ENCODE measurements at regions not wholly inside any gene's neighbourhood (a gene's known extent, or its start where the extent isn't known, plus 50 kb on each side); places are given as distances from the start of the nearest gene placed in this dataset.

GRCh38 chr10:109464949-109465348, 458.4 kb downstream of the XPNPEP1 start:
- TF ChIP-seq BCL3 (IDR thresholded peaks at IDR 0.05) (no peak), ZSCAN20 (CRISPR knock-in tag; IDR thresholded peaks at IDR 0.05) (no peak), TP53 (CRISPR knock-in tag; IDR thresholded peaks at IDR 0.05) (no peak), RAD21 (conservative IDR thresholded peaks at IDR 0.05 in 1 of 2, IDR thresholded peaks at IDR 0.05 in 1 of 2) (no peak), MYC (IDR thresholded peaks at IDR 0.05; ENCODE audit: borderline replicate concordance, low read length) (no peak)
- TF ChIP-seq, protein P1, sequence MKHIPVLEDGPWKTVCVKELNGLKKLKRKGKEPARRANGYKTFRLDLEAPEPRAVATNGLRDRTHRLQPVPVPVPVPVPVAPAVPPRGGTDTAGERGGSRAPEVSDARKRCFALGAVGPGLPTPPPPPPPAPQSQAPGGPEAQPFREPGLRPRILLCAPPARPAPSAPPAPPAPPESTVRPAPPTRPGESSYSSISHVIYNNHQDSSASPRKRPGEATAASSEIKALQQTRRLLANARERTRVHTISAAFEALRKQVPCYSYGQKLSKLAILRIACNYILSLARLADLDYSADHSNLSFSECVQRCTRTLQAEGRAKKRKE (CRISPR knock-in tag; IDR thresholded peaks at IDR 0.05; ENCODE audit: low read depth) = no peak
- H3K9me3 ChIP-seq = no peaks in the 10 kb centered on the region
- FAIRE-seq (no peak), ATAC-seq (no peak), DNase-seq (ENCODE audit: low read depth in 1 of 2, low spot score in 1 of 2) (no peak)
- 0% methylated on average over 3 of the region's 3 CpGs for WGBS (ENCODE audit: missing lambda C conversion rate)
- ChIA-PET CTCF (no interaction called here), POLR2A (no interaction called here)
- no peak overlapping the region for H3K4me2 ChIP-seq
- no peak overlapping the region for H3K27ac ChIP-seq
- H3K4me3 ChIP-seq = no peak overlapping the region
- no peaks in the 10 kb centered on the region for H3K4me1 ChIP-seq

DNA sequence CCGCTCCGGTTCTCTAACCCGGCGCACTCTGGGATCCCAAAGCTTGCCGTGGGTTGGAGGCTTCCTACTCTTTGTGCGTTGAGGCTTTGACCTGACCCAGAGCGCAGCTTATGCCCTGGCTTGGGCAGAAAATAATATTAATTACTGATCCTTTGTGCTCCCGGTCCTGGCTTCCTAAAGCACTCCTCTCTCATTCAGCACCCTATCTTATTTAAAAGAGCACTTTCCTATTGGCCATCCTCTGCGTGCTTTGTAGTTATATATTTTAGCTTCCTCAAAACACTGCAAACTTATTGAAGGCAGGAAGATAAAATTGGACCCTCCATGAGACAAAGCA, 466.0 kb downstream of the XPNPEP1 start:
- ChIA-PET CTCF (interaction anchor here (1.6 kb wide), 1 partner anchor 21 kb away, joined by 4 read pairs; no protein-coding TSS in a partner anchor), POLR2A (no interaction called here)
- no peak overlapping the region for H3K27ac ChIP-seq
- H3K4me2 ChIP-seq = no peak overlapping the region
- 48% methylated on average over 9 of the region's 9 CpGs for WGBS (ENCODE audit: missing lambda C conversion rate)
- FAIRE-seq (no peak), DNase-seq (ENCODE audit: low read depth in 1 of 2, low spot score in 1 of 2) (no peak), ATAC-seq (no peak)
- TF ChIP-seq ZNF302 (CRISPR knock-in tag; IDR thresholded peaks at IDR 0.05) (no peak), HMGXB4 (CRISPR knock-in tag; IDR thresholded peaks at IDR 0.05; ENCODE audit: borderline replicate concordance) (no peak), KDM1A (IDR thresholded peaks at IDR 0.05; ENCODE audit: low read depth) (no peak), FOSL2 (IDR thresholded peaks at IDR 0.05) (no peak), FOSL2 (CRISPR knock-in tag; IDR thresholded peaks at IDR 0.05) (no peak), ELK1 (IDR thresholded peaks at IDR 0.05; ENCODE audit: low read depth, low read length) (no peak), MAX (IDR thresholded peaks at IDR 0.05) (no peak), HEYL (CRISPR knock-in tag; IDR thresholded peaks at IDR 0.05) (no peak), EP300 (IDR thresholded peaks at IDR 0.05) (no peak), E2F6 (IDR thresholded peaks at IDR 0.05; ENCODE audit: borderline replicate concordance, low read depth) (no peak), GATA3 (IDR thresholded peaks at IDR 0.05; ENCODE audit: borderline replicate concordance) (no peak), USF2 (IDR thresholded peaks at IDR 0.05) (no peak), HOXB13 (CRISPR knock-in tag; IDR thresholded peaks at IDR 0.05; ENCODE audit: low read depth) (no peak), FOSB (CRISPR knock-in tag; IDR thresholded peaks at IDR 0.05) (no peak), JUN (IDR thresholded peaks at IDR 0.05) (no peak), NPAS2 (CRISPR knock-in tag; IDR thresholded peaks at IDR 0.05; ENCODE audit: borderline replicate concordance) (no peak)
- no peak overlapping the region for H3K4me3 ChIP-seq
- H3K9me3 ChIP-seq = no peaks in the 10 kb centered on the region
- no peaks in the 10 kb centered on the region for H3K4me1 ChIP-seq
